IMR-90 (cell line): ENCODE measurements at regions not wholly inside any gene's neighbourhood (a gene's known extent, or its start where the extent isn't known, plus 50 kb on each side); places are given as distances from the start of the nearest gene placed in this dataset.

Experiments used
- ATAC-seq: fragments of 200-7000 bp; cut with Tn5 transposase; 2 replicates; pipeline ENCODE4 v1.9.1; 2020; ENCODE audit warnings: low read depth, mild to moderate bottlenecking, moderate library complexity
- BruUV-seq: library from RNA; stranded (reverse); fragments of 400-500 nt; replicated peaks from 2 replicates; lab custom pipeline; 2021; lab: Mats Ljungman, UMichigan
- CTCF ChIA-PET: fragments of 300-600 bp; formaldehyde crosslinking; extraction: SDS; loops from one replicate; lab custom pipeline; 2021; ENCODE audit warnings: antibody characterized with exemption; lab: Yijun Ruan, JAX
- POLR2A ChIA-PET: fragments of 300-600 bp; sonication (Branson Sonifier 250); formaldehyde crosslinking; loops from one replicate; lab custom pipeline; 2022; ENCODE audit warnings: antibody characterized with exemption; ENCODE audit not compliant: unreplicated experiment; lab: Charles Lee
- DNase-seq: peaks from one replicate; pipeline ENCODE4 v3.0.0; 2013
- H2AFZ ChIP-seq: replicated peaks from 2 replicates; pipeline ENCODE3; 2013; ENCODE audit warnings: low read length, mild to moderate bottlenecking; ENCODE audit not compliant: poor library complexity
- H2AK5ac ChIP-seq: 2 replicates; pipeline ENCODE4 v1.6.1; 2013; ENCODE audit warnings: low read depth, low read length, inconsistent platforms
- H2AK9ac ChIP-seq: replicated peaks from 2 replicates; pipeline ENCODE3; 2013; ENCODE audit warnings: mild to moderate bottlenecking, low read depth, low read length, moderate library complexity; ENCODE audit not compliant: poor library complexity
- H2BK120ac ChIP-seq: 2 replicates; pipeline ENCODE4 v1.6.1; 2013; ENCODE audit warnings: low read depth, low read length, inconsistent platforms
- H2BK15ac ChIP-seq: 3 replicates; pipeline ENCODE4 v1.6.1; 2013; ENCODE audit warnings: low read depth, low read length, inconsistent platforms
- H2BK20ac ChIP-seq: 2 replicates; pipeline ENCODE4 v1.6.1; 2013; ENCODE audit warnings: low read depth, mild to moderate bottlenecking, inconsistent platforms, low read length, moderate library complexity
- H2BK5ac ChIP-seq: 2 replicates; pipeline ENCODE4 v1.6.1; 2013; ENCODE audit warnings: mild to moderate bottlenecking, low read depth, low read length, inconsistent platforms; ENCODE audit not compliant: poor library complexity, severe bottlenecking
- H3K14ac ChIP-seq: replicated peaks from 2 replicates; pipeline ENCODE4 v1.6.1; 2013; ENCODE audit warnings: low read depth, low read length, inconsistent platforms
- H3K18ac ChIP-seq: 2 replicates; pipeline ENCODE4 v1.6.1; 2013; ENCODE audit warnings: low read depth, low read length, control low read depth
- H3K23ac ChIP-seq: 2 replicates; pipeline ENCODE4 v1.6.1; 2013; ENCODE audit warnings: low read depth, low read length, inconsistent platforms
- H3K27ac ChIP-seq: 2 replicates; pipeline ENCODE4 v1.5.1; 2013; ENCODE audit warnings: mild to moderate bottlenecking, control low read depth, low read length; ENCODE audit not compliant: insufficient read depth
- H3K27me3 ChIP-seq: 2 replicates; pipeline ENCODE4 v1.6.1; 2013; ENCODE audit warnings: low read length; ENCODE audit not compliant: control insufficient read depth, insufficient read depth
- H3K36me3 ChIP-seq: 2 replicates; pipeline ENCODE4 v1.6.1; 2013; ENCODE audit warnings: low read length, mixed read lengths; ENCODE audit not compliant: control insufficient read depth, insufficient read depth
- H3K4ac ChIP-seq: 2 replicates; pipeline ENCODE4 v1.6.1; 2013; ENCODE audit warnings: low read depth, low read length, inconsistent platforms
- H3K4me1 ChIP-seq: 2 replicates; pipeline ENCODE4 v1.6.1; 2013; ENCODE audit warnings: low read length, mixed read lengths; ENCODE audit not compliant: control insufficient read depth, insufficient read depth
- H3K4me2 ChIP-seq: 2 replicates; pipeline ENCODE4 v1.6.1; 2013; ENCODE audit warnings: low read depth, mild to moderate bottlenecking, control low read depth, low read length, moderate library complexity
- H3K4me3 ChIP-seq: 2 replicates; pipeline ENCODE4 v1.5.1; 2013; ENCODE audit warnings: low read depth, mild to moderate bottlenecking, control low read depth, low read length, moderate library complexity; ENCODE audit not compliant: insufficient read depth
- H3K56ac ChIP-seq: 2 replicates; pipeline ENCODE4 v1.6.1; 2013; ENCODE audit warnings: low read length, inconsistent platforms; ENCODE audit not compliant: insufficient read depth; ENCODE audit errors: extremely low read depth
- H3K79me1 ChIP-seq, 2 experiments: 2 replicates each; pipeline ENCODE4 v1.6.1; 2013; ENCODE audit warnings: low read length in 2 of 2, inconsistent platforms in 1 of 2, low read depth in 1 of 2
- H3K9ac ChIP-seq: 2 replicates; pipeline ENCODE4 v1.6.1; 2013; ENCODE audit warnings: low read depth, low read length, control low read depth
- H3K9me1 ChIP-seq: 2 replicates; pipeline ENCODE4 v1.6.1; 2013; ENCODE audit warnings: low read length, inconsistent platforms; ENCODE audit not compliant: insufficient read depth
- H3K9me3 ChIP-seq: 2 replicates; pipeline ENCODE4 v1.6.1; 2013; ENCODE audit warnings: low read length; ENCODE audit not compliant: control insufficient read depth, insufficient read depth
- H4K20me1 ChIP-seq: 2 replicates; pipeline ENCODE4 v1.6.1; 2013; ENCODE audit warnings: low read length, inconsistent platforms; ENCODE audit not compliant: insufficient read depth
- H4K5ac ChIP-seq: 2 replicates; pipeline ENCODE4 v1.6.1; 2013; ENCODE audit warnings: mild to moderate bottlenecking, low read depth, low read length, control low read depth
- H4K8ac ChIP-seq, 2 experiments: 2 replicates each; pipeline ENCODE4 v1.6.1; 2013; ENCODE audit warnings: low read depth in 2 of 2, low read length in 2 of 2, control low read depth in 1 of 2, inconsistent platforms in 1 of 2
- H4K91ac ChIP-seq: 2 replicates; pipeline ENCODE4 v1.6.1; 2013; ENCODE audit warnings: low read depth, low read length, inconsistent platforms; ENCODE audit not compliant: insufficient read depth
- BHLHE40 ChIP-seq: fragments of 150-350 bp; IDR thresholded peaks from 2 replicates; pipeline ENCODE4 v1.6.1; 2016; ENCODE audit warnings: mild to moderate bottlenecking, low read depth, low read length
- CEBPB ChIP-seq: IDR thresholded peaks from 2 replicates; pipeline ENCODE4 v1.6.1; 2012; ENCODE audit warnings: low read depth, low read length, improper control_type of control experiment
- CHD1 ChIP-seq: IDR thresholded peaks from 2 replicates; pipeline ENCODE4 v1.6.1; 2012; ENCODE audit warnings: low read depth, low read length, improper control_type of control experiment
- CTCF ChIP-seq: conservative IDR thresholded peaks from 2 replicates; pipeline ENCODE4 v1.5.1; 2012; ENCODE audit warnings: mild to moderate bottlenecking, low read depth, low read length, improper control_type of control experiment
- FOS ChIP-seq: fragments of 150-350 bp; IDR thresholded peaks from 2 replicates; pipeline ENCODE4 v1.6.1; 2016; ENCODE audit warnings: low read depth, low read length
- MAFK ChIP-seq: IDR thresholded peaks from 2 replicates; pipeline ENCODE4 v1.6.1; 2012; ENCODE audit warnings: low read depth, low read length, improper control_type of control experiment
- MAZ ChIP-seq: IDR thresholded peaks from 2 replicates; pipeline ENCODE4 v1.6.1; 2012; ENCODE audit warnings: low read depth, mild to moderate bottlenecking, low read length, improper control_type of control experiment, moderate library complexity, borderline replicate concordance
- MXI1 ChIP-seq: IDR thresholded peaks from 2 replicates; pipeline ENCODE4 v1.6.1; 2012; ENCODE audit warnings: low read depth, mild to moderate bottlenecking, low read length, moderate library complexity, borderline replicate concordance
- NFE2L2 ChIP-seq: fragments of 150-350 bp; IDR thresholded peaks from 2 replicates; pipeline ENCODE4 v1.6.1; 2016; ENCODE audit warnings: low read depth, mild to moderate bottlenecking, low read length
- RAD21 ChIP-seq: IDR thresholded peaks from 2 replicates; pipeline ENCODE4 v1.6.1; 2012; ENCODE audit warnings: low read length, improper control_type of control experiment
- RCOR1 ChIP-seq: IDR thresholded peaks from 2 replicates; pipeline ENCODE4 v1.6.1; 2012; ENCODE audit warnings: mild to moderate bottlenecking, low read length, improper control_type of control experiment; ENCODE audit not compliant: insufficient replicate concordance
- SMC3 ChIP-seq: fragments of 150-350 bp; IDR thresholded peaks from 2 replicates; pipeline ENCODE4 v1.6.1; 2016; ENCODE audit warnings: low read depth, mild to moderate bottlenecking, antibody characterized with exemption, low read length, moderate library complexity
- USF2 ChIP-seq: fragments of 150-350 bp; IDR thresholded peaks from 2 replicates; pipeline ENCODE4 v1.6.1; 2017; ENCODE audit warnings: mild to moderate bottlenecking, antibody characterized with exemption, low read length, low read depth
- WGBS, 2 experiments: methylation state at CpG; one replicate each; pipeline versions ENCODE4 v1.1.5 to v1.1.7; 2013; ENCODE audit warnings: missing lambda C conversion rate in 2 of 2; ENCODE audit not compliant: insufficient read length in 1 of 2; ENCODE audit errors: extremely low coverage in 2 of 2; 5-methylcytosine and 5-hydroxymethylcytosine counted together
- dilution Hi-C: fragments of 300-500 bp; cut with HindIII; formaldehyde crosslinking; loops from one replicate; pipeline ENCODE4 v1.14.3; 2018; ENCODE audit warnings: low sequenced_read_pairs; ENCODE audit not compliant: unreplicated experiment
- in situ Hi-C: fragments of 300-500 bp; cut with MboI; formaldehyde crosslinking; loops from 3 replicates; pipeline ENCODE4 v1.14.3; 2019; ENCODE audit warnings: low sequenced_read_pairs, inconsistent platforms, mixed read lengths
- intact Hi-C: fragments of 100-400 bp; cut with micrococcal nuclease; formaldehyde crosslinking; loops from 2 replicates; pipeline ENCODE4 v1.10.0; 2022
- TF ChIP-seq, protein P1 (sequence below): fragments of 150-350 bp; IDR thresholded peaks from 2 replicates; pipeline ENCODE4 v1.6.1; 2016; ENCODE audit warnings: low read depth, mild to moderate bottlenecking, low read length, moderate library complexity, borderline replicate concordance

- no peaks in the 10 kb centered on the region for H3K27me3 ChIP-seq
- in situ Hi-C loops = no loop called here
- no peaks in the 10 kb centered on the region for H3K79me1 ChIP-seq
- H4K8ac ChIP-seq = no peak overlapping the region
- H4K20me1 ChIP-seq = no peaks in the 10 kb centered on the region
- no peak overlapping the region for H2AFZ ChIP-seq
- H2BK20ac ChIP-seq = 0 out of 2 replicates have a peak overlapping the region, but pooled peaks have one; percentile 18
- no peak overlapping the region for H3K9ac ChIP-seq
- H4K91ac ChIP-seq = no peak overlapping the region
- ATAC-seq (no peak), DNase-seq (no peak)
- intact Hi-C loops = no loop called here
- ChIA-PET CTCF (no interaction called here), POLR2A (no interaction called here)
- no peak overlapping the region for H2AK9ac ChIP-seq
- no peak overlapping the region for H3K4me2 ChIP-seq
- H3K23ac ChIP-seq = no peak overlapping the region
- H2BK15ac ChIP-seq = no peak overlapping the region
- dilution Hi-C loops = no loop called here
- no peak overlapping the region for H3K56ac ChIP-seq
- H3K4ac ChIP-seq = no peak overlapping the region
- H3K9me3 ChIP-seq = no peaks in the 10 kb centered on the region
- H2AK5ac ChIP-seq = no peak overlapping the region
- WGBS, 2 experiments = no CpG with 5 or more reads among the region's 1 CpG
- TF ChIP-seq MAFK (no peak), FOS (no peak), SMC3 (no peak), CEBPB (no peak), RAD21 (no peak), CHD1 (no peak), BHLHE40 (no peak), USF2 (no peak), RCOR1 (no peak), MAZ (no peak), MXI1 (no peak), NFE2L2 (no peak), CTCF (no peak)
- TF ChIP-seq, protein P1, sequence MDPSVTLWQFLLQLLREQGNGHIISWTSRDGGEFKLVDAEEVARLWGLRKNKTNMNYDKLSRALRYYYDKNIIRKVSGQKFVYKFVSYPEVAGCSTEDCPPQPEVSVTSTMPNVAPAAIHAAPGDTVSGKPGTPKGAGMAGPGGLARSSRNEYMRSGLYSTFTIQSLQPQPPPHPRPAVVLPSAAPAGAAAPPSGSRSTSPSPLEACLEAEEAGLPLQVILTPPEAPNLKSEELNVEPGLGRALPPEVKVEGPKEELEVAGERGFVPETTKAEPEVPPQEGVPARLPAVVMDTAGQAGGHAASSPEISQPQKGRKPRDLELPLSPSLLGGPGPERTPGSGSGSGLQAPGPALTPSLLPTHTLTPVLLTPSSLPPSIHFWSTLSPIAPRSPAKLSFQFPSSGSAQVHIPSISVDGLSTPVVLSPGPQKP = no peak
- H3K14ac ChIP-seq = no peak overlapping the region
- peaks cover 3% of the 10 kb centered on the region; the same call in 1 of the 2 replicates for H3K4me1 ChIP-seq
- H4K5ac ChIP-seq = no peak overlapping the region
- no peak overlapping the region for H2BK5ac ChIP-seq
- H3K4me3 ChIP-seq = no peak overlapping the region
- no peak overlapping the region for H3K27ac ChIP-seq
- no peak overlapping the region for H2BK120ac ChIP-seq
- no peaks in the 10 kb centered on the region for H3K9me1 ChIP-seq
- no peaks in the 10 kb centered on the region for H3K36me3 ChIP-seq
- H3K18ac ChIP-seq = no peak overlapping the region
- BruUV-seq = no TSS peak
These were observed 147.0 kb downstream of the TENT5A start for GRCh38 chr6:81605526-81605925.
